SK-N-SH treated with all-trans-retinoic acid at 6 μM for 48 hours (cell line): ENCODE measurements at regions not wholly inside any gene's neighbourhood (a gene's known extent, or its start where the extent isn't known, plus 50 kb on each side); places are given as distances from the start of the nearest gene placed in this dataset.

ENCODE experiments used
- ATAC-seq: fragments of 200-7000 bp; cut with Tn5 transposase; 3 replicates; pipeline ENCODE4 v1.9.1; 2020; ENCODE audit warnings: mild to moderate bottlenecking, moderate library complexity
- ARNTL ChIP-seq: fragments of 450-650 bp; formaldehyde crosslinking; IDR thresholded peaks from 2 replicates; pipeline ENCODE4 v1.5.0; 2020; ENCODE audit warnings: low read depth, mild to moderate bottlenecking, moderate library complexity, borderline replicate concordance
- BACH2 ChIP-seq: fragments of 250-450 bp; sonication (Bioruptor Pico); IDR thresholded peaks from 2 replicates; pipeline ENCODE4 v1.9.0; 2021; ENCODE audit warnings: mild to moderate bottlenecking, borderline replicate concordance
- CREB5 ChIP-seq: fragments of 250-450 bp; sonication (Bioruptor Pico); IDR thresholded peaks from 2 replicates; pipeline ENCODE4 v1.5.1; 2020; ENCODE audit warnings: low read depth, mild to moderate bottlenecking, moderate library complexity
- CSDC2 ChIP-seq: fragments of 250-450 bp; sonication (Bioruptor Pico); IDR thresholded peaks from 2 replicates; pipeline ENCODE4 v1.5.0; 2020; ENCODE audit warnings: mild to moderate bottlenecking, moderate library complexity
- CSRNP3 ChIP-seq: fragments of 250-450 bp; sonication (Bioruptor Pico); IDR thresholded peaks from 2 replicates; pipeline ENCODE4 v1.5.1; 2021; ENCODE audit warnings: mild to moderate bottlenecking, moderate library complexity
- GLIS3 ChIP-seq: fragments of 250-450 bp; sonication (Bioruptor Pico); IDR thresholded peaks from 2 replicates; pipeline ENCODE4 v1.5.0; 2020; ENCODE audit warnings: mild to moderate bottlenecking, moderate library complexity
- ISL1 ChIP-seq: fragments of 250-450 bp; sonication (Bioruptor Pico); IDR thresholded peaks from 2 replicates; pipeline ENCODE4 v2.1.2; 2022; ENCODE audit warnings: mild to moderate bottlenecking, moderate library complexity
- OSR1 ChIP-seq: fragments of 250-450 bp; sonication (Bioruptor Pico); IDR thresholded peaks from 2 replicates; pipeline ENCODE4 v1.8.0; 2022; ENCODE audit warnings: moderate library complexity, mild to moderate bottlenecking, inconsistent platforms
- PATZ1 ChIP-seq: fragments of 250-450 bp; sonication (Bioruptor Pico); IDR thresholded peaks from 2 replicates; pipeline ENCODE4 v1.8.0; 2020; ENCODE audit warnings: mild to moderate bottlenecking, moderate library complexity, borderline replicate concordance
- POU6F1 ChIP-seq: fragments of 250-450 bp; sonication (Bioruptor Pico); IDR thresholded peaks from 2 replicates; pipeline ENCODE4 v1.8.0; 2021; ENCODE audit warnings: low read depth, mild to moderate bottlenecking, moderate library complexity, borderline replicate concordance
- PPARA ChIP-seq: fragments of 250-450 bp; sonication (Bioruptor Pico); IDR thresholded peaks from 2 replicates; pipeline ENCODE4 v1.5.0; 2020; ENCODE audit warnings: mild to moderate bottlenecking, borderline replicate concordance
- RARB ChIP-seq: fragments of 250-450 bp; sonication (Bioruptor Pico); IDR thresholded peaks from 2 replicates; pipeline ENCODE4 v1.8.0; 2021; ENCODE audit warnings: mild to moderate bottlenecking, moderate library complexity
- SNAI2 ChIP-seq: fragments of 250-450 bp; sonication (Bioruptor Pico); IDR thresholded peaks from 2 replicates; pipeline ENCODE4 v1.5.0; 2020; ENCODE audit warnings: mild to moderate bottlenecking, moderate library complexity
- TOX ChIP-seq: fragments of 250-450 bp; sonication (Bioruptor Pico); IDR thresholded peaks from 2 replicates; pipeline ENCODE4 v1.8.0; 2021; ENCODE audit warnings: mild to moderate bottlenecking, moderate library complexity, borderline replicate concordance
- TSHZ2 ChIP-seq: fragments of 250-450 bp; sonication (Bioruptor Pico); IDR thresholded peaks from 2 replicates; pipeline ENCODE4 v1.5.0; 2020; ENCODE audit warnings: mild to moderate bottlenecking, moderate library complexity
- ZC3H10 ChIP-seq: fragments of 250-450 bp; sonication (Bioruptor Pico); IDR thresholded peaks from 2 replicates; pipeline ENCODE4 v1.5.1; 2021; ENCODE audit warnings: mild to moderate bottlenecking, moderate library complexity
- ZFP3 ChIP-seq: fragments of 250-450 bp; sonication (Bioruptor Pico); IDR thresholded peaks from 2 replicates; pipeline ENCODE4 v1.5.0; 2020; ENCODE audit warnings: mild to moderate bottlenecking, moderate library complexity
- ZFP30 ChIP-seq: fragments of 450-650 bp; formaldehyde crosslinking; IDR thresholded peaks from 2 replicates; pipeline ENCODE4 v1.5.0; 2022; ENCODE audit warnings: mild to moderate bottlenecking, moderate library complexity
- ZNF565 ChIP-seq: fragments of 450-650 bp; formaldehyde crosslinking; conservative IDR thresholded peaks from 2 replicates; pipeline ENCODE4 v1.5.0; 2020; ENCODE audit warnings: low read depth, mild to moderate bottlenecking, moderate library complexity
- ZNF8 ChIP-seq: fragments of 450-650 bp; formaldehyde crosslinking; IDR thresholded peaks from 2 replicates; pipeline ENCODE4 v1.5.0; 2020; ENCODE audit warnings: mild to moderate bottlenecking, moderate library complexity

GRCh38 chr15:37339437-37339836, 239.1 kb upstream of the MEIS2 start:
- ATAC-seq = no peak

GRCh38 chr15:37339856-37340255, 239.5 kb upstream of the MEIS2 start:
- ATAC-seq = no peak
- TF ChIP-seq RARB (CRISPR knock-in tag) = no peak
- no peak for TF ChIP-seq POU6F1
- no peak for TF ChIP-seq BACH2 (CRISPR knock-in tag)
- no peak for TF ChIP-seq OSR1 (CRISPR knock-in tag)
- no peak for TF ChIP-seq PATZ1 (CRISPR knock-in tag)
- TF ChIP-seq TOX (CRISPR knock-in tag) = no peak
- no peak for TF ChIP-seq ZNF8

More at GRCh38 chr15:37339437-37339836, 239.1 kb upstream of the MEIS2 start:
- TF ChIP-seq PATZ1 (CRISPR knock-in tag) (no peak), ZNF8 (no peak), OSR1 (CRISPR knock-in tag) (no peak), RARB (CRISPR knock-in tag) (no peak), SNAI2 (CRISPR knock-in tag) (no peak), TSHZ2 (CRISPR knock-in tag) (no peak), PPARA (CRISPR knock-in tag) (no peak), ISL1 (CRISPR knock-in tag) (no peak), GLIS3 (CRISPR knock-in tag) (no peak), ZFP30 (CRISPR knock-in tag) (no peak), ZNF565 (CRISPR knock-in tag) (no peak), BACH2 (CRISPR knock-in tag) (no peak), CSDC2 (CRISPR knock-in tag) (no peak), ZFP3 (no peak), CREB5 (no peak), ZC3H10 (no peak), CSRNP3 (no peak), ARNTL (no peak), POU6F1 (no peak), TOX (CRISPR knock-in tag) (no peak)
- TF ChIP-seq, all 23 proteins: peak for 0
